ENCODE measurements at regions not wholly inside any gene's neighbourhood (a gene's known extent, or its start where the extent isn't known, plus 50 kb on each side); places are given as distances from the start of the nearest gene placed in this dataset.
A peak's percentile ranks its signal among the peaks of the same experiment; 100 is the strongest.

- no peaks in the 10 kb centered on the region for H3K9me3 ChIP-seq
- H3K27ac ChIP-seq, result no peak overlapping the region
- peaks cover 21% of the 10 kb centered on the region for H3K27me3 ChIP-seq
- peaks cover 0 to 10% (median 3%) of the 10 kb centered on the region in 3 donors for H3K4me1 ChIP-seq
- no peak for ATAC-seq
- no peak for TF ChIP-seq POLR2A (IDR thresholded peaks at IDR 0.05)
- no peak for TF ChIP-seq CTCF (IDR thresholded peaks at IDR 0.05)
- no peak for TF ChIP-seq EP300 (IDR thresholded peaks at IDR 0.05)
- TF ChIP-seq POLR2AphosphoS5 (IDR thresholded peaks at IDR 0.05), result no peak
- no peak overlapping the region for H3K4me3 ChIP-seq
- H3K36me3 ChIP-seq, result no peaks in the 10 kb centered on the region
- 33 to 54% methylated on average over 3 to 4 of the region's 4 CpGs for WGBS, 2 donors (ENCODE audit: low coverage in 1 of 2)
Measured at GRCh38 chr11:116279511-116279910, 493.3 kb downstream of the BUD13 start.

GRCh38 chr11:116278076-116278475 lies 494.7 kb downstream of the BUD13 start:
- no peaks in the 10 kb centered on the region for H3K9me3 ChIP-seq
- no peak for ATAC-seq
- 73 to 84% methylated on average over 2 to 3 of the region's 4 CpGs for WGBS, 2 donors (ENCODE audit: low coverage in 1 of 2)
- no peak for TF ChIP-seq POLR2AphosphoS5 (IDR thresholded peaks at IDR 0.05)
- no peak for TF ChIP-seq EP300 (IDR thresholded peaks at IDR 0.05)
- TF ChIP-seq CTCF (IDR thresholded peaks at IDR 0.05), result no peak
- no peak for TF ChIP-seq POLR2A (IDR thresholded peaks at IDR 0.05)
- peaks cover 36% of the 10 kb centered on the region for H3K27me3 ChIP-seq
- peaks cover 0 to 10% (median 3%) of the 10 kb centered on the region in 3 donors for H3K4me1 ChIP-seq
- H3K27ac ChIP-seq, result no peak overlapping the region
- no peak overlapping the region for H3K4me3 ChIP-seq
- no peaks in the 10 kb centered on the region for H3K36me3 ChIP-seq

GRCh38 chr11:116276051-116277044 lies 496.4 kb downstream of the BUD13 start:
- 48% methylated on average over 2 of the region's 40 CpGs; no CpG with 5 or more reads in 1 of the 2 donors for WGBS, 2 donors (ENCODE audit: low coverage in 1 of 2)
- peaks cover 0 to 10% (median 3%) of the 10 kb centered on the region in 3 donors for H3K4me1 ChIP-seq
- peak overlapping the region in 1 of 2 donors; percentile 30 for H3K4me3 ChIP-seq

DNA sequence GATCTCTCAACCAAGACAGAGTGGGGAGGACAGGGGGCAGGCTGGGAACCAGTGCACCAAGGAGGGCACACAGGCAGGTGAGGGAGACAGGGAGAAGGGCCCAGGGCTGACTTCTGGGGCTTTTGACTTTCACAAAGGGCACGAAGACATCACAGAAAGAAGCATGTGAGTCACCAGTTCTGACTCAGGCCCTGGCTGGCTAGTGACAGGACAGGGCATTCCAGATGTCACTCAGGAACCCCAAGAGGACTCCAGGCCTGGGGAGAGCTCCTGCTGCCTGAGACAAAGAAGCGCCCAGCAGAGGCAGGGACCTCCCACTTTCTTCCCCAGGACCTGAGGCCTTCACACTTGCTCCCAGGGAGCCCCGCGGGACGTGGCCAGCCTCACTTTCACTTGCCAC lies 497.2 kb downstream of the BUD13 start:
- 20 to 63% methylated on average over 2 to 3 of the region's 5 CpGs for WGBS, 2 donors (ENCODE audit: low coverage in 1 of 2)
- Histone ChIP-seq H3K27ac (no peak overlapping the region), H3K36me3 (no peaks in the 10 kb centered on the region), H3K9me3 (no peaks in the 10 kb centered on the region), H3K4me3 (no peak overlapping the region), H3K27me3 (peaks cover 40% of the 10 kb centered on the region), H3K4me1 (peaks cover 0 to 10% (median 3%) of the 10 kb centered on the region in 3 donors)
- no peak for TF ChIP-seq POLR2AphosphoS5 (IDR thresholded peaks at IDR 0.05)
- no peak for TF ChIP-seq CTCF (IDR thresholded peaks at IDR 0.05)
- no peak for TF ChIP-seq EP300 (IDR thresholded peaks at IDR 0.05)
- TF ChIP-seq POLR2A (IDR thresholded peaks at IDR 0.05), result no peak
- ATAC-seq, result no peak

More at GRCh38 chr11:116276051-116277044, 496.4 kb downstream of the BUD13 start:
- Histone ChIP-seq H3K27ac (no peak overlapping the region), H3K27me3 (peaks cover 40% of the 10 kb centered on the region), H3K9me3 (no peaks in the 10 kb centered on the region), H3K36me3 (no peaks in the 10 kb centered on the region)
- TF ChIP-seq EP300 (IDR thresholded peaks at IDR 0.05) (no peak), POLR2AphosphoS5 (IDR thresholded peaks at IDR 0.05) (no peak), CTCF (IDR thresholded peaks at IDR 0.05) (peak; percentile 73 to 99 (median 92)), POLR2A (IDR thresholded peaks at IDR 0.05) (no peak)
- peak; percentile 37 for ATAC-seq

Measured in gastroesophageal sphincter (tissue), 4 donors.